Retinal pigment epithelial cell (primary cell): ENCODE measurements at regions not wholly inside any gene's neighbourhood (a gene's known extent, or its start where the extent isn't known, plus 50 kb on each side); places are given as distances from the start of the nearest gene placed in this dataset.

ENCODE experiments used
- DNase-seq: peaks from one replicate; pipeline ENCODE4 v3.0.0-alpha.2; 2010; ENCODE audit warnings: low read depth
- H3K4me3 ChIP-seq: 2 replicates; pipeline ENCODE4 v1.5.1; 2011; ENCODE audit warnings: mild to moderate bottlenecking, low read length, control low read depth, moderate library complexity
- TF ChIP-seq, protein P1 (sequence below): conservative IDR thresholded peaks from 2 replicates; pipeline ENCODE4 v1.5.1; 2011; ENCODE audit warnings: low read depth, low read length, control low read depth, inconsistent platforms

DNA sequence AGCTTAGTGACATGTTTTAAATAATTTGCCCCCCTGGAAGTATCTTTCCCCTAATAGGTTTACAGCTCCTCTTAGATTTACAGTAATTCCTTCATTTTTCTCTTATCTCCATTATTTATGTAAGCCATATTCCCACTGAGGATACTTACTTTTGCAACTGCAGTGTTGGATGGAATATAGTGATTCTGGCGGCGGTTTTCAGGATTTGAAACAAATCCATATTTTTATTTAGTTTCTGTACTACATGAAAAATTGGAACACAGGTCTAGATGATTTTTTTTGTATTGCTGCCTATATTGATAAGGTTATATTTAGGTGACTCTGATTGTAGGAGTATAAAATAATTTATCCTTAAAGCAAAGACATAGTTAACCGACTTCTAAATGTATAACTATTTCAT is 391.6 kb upstream of the SUCLG2 start:
- H3K4me3 ChIP-seq: no peak overlapping the region
- no peak for DNase-seq
- TF ChIP-seq, protein P1, sequence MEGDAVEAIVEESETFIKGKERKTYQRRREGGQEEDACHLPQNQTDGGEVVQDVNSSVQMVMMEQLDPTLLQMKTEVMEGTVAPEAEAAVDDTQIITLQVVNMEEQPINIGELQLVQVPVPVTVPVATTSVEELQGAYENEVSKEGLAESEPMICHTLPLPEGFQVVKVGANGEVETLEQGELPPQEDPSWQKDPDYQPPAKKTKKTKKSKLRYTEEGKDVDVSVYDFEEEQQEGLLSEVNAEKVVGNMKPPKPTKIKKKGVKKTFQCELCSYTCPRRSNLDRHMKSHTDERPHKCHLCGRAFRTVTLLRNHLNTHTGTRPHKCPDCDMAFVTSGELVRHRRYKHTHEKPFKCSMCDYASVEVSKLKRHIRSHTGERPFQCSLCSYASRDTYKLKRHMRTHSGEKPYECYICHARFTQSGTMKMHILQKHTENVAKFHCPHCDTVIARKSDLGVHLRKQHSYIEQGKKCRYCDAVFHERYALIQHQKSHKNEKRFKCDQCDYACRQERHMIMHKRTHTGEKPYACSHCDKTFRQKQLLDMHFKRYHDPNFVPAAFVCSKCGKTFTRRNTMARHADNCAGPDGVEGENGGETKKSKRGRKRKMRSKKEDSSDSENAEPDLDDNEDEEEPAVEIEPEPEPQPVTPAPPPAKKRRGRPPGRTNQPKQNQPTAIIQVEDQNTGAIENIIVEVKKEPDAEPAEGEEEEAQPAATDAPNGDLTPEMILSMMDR: no peak

DNA sequence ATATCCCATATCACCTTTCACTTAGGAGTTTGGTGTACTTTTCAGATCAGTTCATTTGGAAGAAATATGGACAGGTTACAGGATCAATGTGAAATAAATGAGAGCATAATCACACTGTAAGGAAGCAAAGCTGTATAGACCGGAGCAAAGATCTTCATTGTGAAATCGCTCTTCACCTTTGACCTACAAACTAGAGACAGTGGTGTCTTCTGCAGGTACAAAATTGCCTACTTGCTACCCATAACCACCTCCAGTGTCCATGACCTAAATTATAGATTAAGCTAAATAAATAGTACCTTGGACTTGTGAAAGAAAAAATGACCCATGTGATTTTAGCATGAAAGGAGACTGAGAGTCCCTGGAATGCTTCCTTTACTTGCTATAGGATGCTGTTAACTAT is 379.5 kb upstream of the SUCLG2 start:
- H3K4me3 ChIP-seq: no peak overlapping the region
- no peak for DNase-seq
- TF ChIP-seq, protein P1: no peak

DNA sequence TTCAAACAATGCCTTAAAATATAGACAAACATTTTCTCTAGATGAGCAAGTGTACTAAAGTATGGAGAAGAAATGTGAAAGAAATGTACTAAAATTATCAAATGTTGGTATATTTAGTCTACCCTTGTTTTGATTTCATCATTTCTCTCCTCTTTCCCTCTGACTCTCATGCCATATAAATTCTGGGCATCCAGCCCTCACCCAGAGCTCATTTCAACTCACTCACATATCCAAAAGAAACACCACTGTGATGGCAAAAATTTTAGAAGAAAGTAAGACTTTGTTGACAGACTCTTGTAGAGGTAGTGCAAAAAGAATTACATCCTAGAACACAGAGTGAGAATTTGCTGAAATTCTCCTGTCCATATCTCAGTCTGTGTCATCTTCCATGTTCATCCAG is 377.8 kb upstream of the SUCLG2 start:
- DNase-seq: no peak
- TF ChIP-seq, protein P1: no peak
- H3K4me3 ChIP-seq: no peak overlapping the region

DNA sequence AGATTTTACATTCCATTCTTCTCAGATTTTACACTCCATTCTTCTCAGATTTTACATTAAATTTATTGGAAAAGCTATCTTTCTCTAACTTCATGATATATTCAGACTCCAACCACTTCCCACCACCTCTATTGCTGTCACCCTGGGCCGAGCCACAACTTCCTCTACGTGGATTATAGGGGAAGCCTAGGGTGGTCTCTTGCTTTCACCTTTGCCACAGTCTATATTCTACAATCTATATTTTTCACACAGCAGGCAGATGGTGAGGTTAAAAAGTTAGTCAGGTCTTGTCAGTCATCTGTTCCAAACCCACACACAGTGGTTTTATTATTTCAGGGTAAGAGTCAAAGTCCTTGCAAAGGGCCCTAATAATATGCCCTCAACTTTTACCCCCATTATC is 370.8 kb upstream of the SUCLG2 start:
- H3K4me3 ChIP-seq: no peak overlapping the region
- DNase-seq: no peak
- TF ChIP-seq, protein P1: no peak

DNA sequence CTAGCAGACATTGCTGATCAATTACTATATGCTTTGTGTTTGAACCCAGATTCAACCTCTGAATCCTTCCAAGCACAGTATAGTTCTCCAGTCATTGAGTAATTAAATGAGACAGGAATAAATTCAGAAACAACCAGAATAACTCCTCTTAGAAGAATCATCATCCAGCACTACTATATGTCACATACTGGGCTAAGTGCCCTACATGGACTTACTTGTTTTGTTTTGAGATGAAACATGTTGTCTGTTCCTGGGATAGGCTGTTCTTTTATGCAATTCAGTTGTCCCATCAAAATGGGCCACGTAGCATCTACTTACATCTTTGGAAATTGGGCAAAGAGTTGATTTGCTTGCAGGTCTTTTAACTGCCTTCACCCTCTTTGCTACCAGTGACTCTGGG is 365.5 kb upstream of the SUCLG2 start:
- H3K4me3 ChIP-seq: no peak overlapping the region
- no peak for DNase-seq
- TF ChIP-seq, protein P1: no peak

DNA sequence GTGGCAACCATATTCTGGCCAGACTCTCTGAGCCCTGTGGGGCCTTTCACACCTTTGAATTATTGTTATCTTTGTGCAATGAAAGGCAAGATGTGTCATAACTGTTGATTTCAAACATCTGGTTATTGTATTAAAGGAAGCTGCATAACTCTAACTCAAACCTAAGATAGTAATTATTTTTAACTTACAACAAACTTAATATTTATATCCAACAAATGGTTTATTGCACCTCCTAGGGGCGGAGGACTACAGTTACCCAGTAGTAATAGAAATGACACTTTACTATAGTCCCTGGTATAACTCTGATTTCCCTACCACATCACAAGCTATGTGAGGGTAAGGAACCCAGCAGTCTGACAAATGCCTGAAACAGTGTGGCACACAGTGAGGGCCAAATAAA is 363.9 kb upstream of the SUCLG2 start:
- DNase-seq: no peak
- no peak overlapping the region for H3K4me3 ChIP-seq
- TF ChIP-seq, protein P1: no peak

DNA sequence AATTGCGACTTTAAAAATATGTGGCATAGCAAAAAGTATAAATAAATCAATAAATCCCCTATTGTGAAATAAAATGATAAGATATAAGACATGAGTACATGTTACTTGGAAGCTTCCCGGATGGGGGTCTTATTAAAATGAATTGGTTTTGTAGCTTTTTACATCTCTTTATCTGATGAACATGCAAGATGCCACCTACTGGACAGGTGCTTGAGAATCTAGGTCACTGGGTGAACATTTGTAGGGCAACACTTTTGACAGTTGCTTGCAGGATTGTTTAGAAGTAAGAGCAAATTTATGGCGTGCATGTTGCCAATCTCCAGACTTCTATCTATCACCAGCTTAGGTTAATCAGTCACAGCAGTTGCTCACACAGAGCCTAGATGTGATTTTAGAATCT is 362.7 kb upstream of the SUCLG2 start:
- DNase-seq: no peak
- TF ChIP-seq, protein P1: no peak
- H3K4me3 ChIP-seq: no peak overlapping the region
